Right lobe of liver (tissue), 4 donors: ENCODE measurements at regions not wholly inside any gene's neighbourhood (a gene's known extent, or its start where the extent isn't known, plus 50 kb on each side); places are given as distances from the start of the nearest gene placed in this dataset.

Source experiments
- CTCF ChIP-seq, 4 donors: fragments of 200-600 bp in 3 of 4; fragments of 450-650 bp in 1 of 4; IDR thresholded peaks; one replicate each; pipeline versions ENCODE4 v1.5.1 to v1.8.0; 2016 to 2022; ENCODE audit warnings: antibody characterized with exemption in 4 of 4, mild to moderate bottlenecking in 2 of 4
- POLR2A ChIP-seq: fragments of 450-650 bp; IDR thresholded peaks from one replicate; pipeline ENCODE4 v1.6.1; 2017; ENCODE audit warnings: antibody characterized with exemption, mild to moderate bottlenecking
- donor health status: DM: no; HTN: no; CAD: no.
- donor health status: DM: no; HTN: no; CAD: no.
- donor health status: DM: no; HTN: yes; CAD: no.

- TF ChIP-seq CTCF (IDR thresholded peaks at IDR 0.05) (no peak), POLR2A (no peak)
Observed at GRCh38 chr12:67504026-67504425, 144.5 kb upstream of the DYRK2 start.
